A549 (cell line): ENCODE measurements at regions not wholly inside any gene's neighbourhood (a gene's known extent, or its start where the extent isn't known, plus 50 kb on each side); places are given as distances from the start of the nearest gene placed in this dataset.

ENCODE experiments used
- ATAC-seq, 2 experiments: fragments of 200-7000 bp in 1 of 2; fragments of >200 bp in 1 of 2; cut with Nextera tagmentation in 1 of 2; cut with Tn5 transposase in 1 of 2; 3 replicates each; pipeline versions ENCODE4 v1.8.0 to v1.9.1; 2018 to 2020; ENCODE audit warnings: mild to moderate bottlenecking in 1 of 2, moderate library complexity in 1 of 2
- CTCF ChIA-PET: fragments of 300-600 bp; sonication (Branson Sonifier 250); formaldehyde crosslinking; extraction: SDS; loops from one replicate; lab custom pipeline; 2021; ENCODE audit warnings: antibody characterized with exemption, inconsistent platforms; lab: Yijun Ruan, JAX
- POLR2A ChIA-PET: fragments of 350-600 bp; formaldehyde crosslinking; extraction: SDS; loops from one replicate; lab custom pipeline; 2021; ENCODE audit warnings: antibody characterized with exemption, inconsistent platforms; lab: Yijun Ruan, JAX
- DNase-seq, 2 experiments: peaks; one replicate each; pipeline versions ENCODE4 v3.0.0 to v3.0.0-alpha.2; 2011 to 2016; ENCODE audit warnings: low read depth in 1 of 2, low spot score in 1 of 2
- FAIRE-seq: peaks from 2 replicates; lab custom pipeline; 2011; peaks lifted over from hg19 to GRCh38; lab: Jason Lieb, UNC
- H3K27ac ChIP-seq, 2 experiments: fragments of >200 bp; sonication (Bioruptor Twin); formaldehyde crosslinking; 3 replicates each; pipeline ENCODE4 v1.5.1; 2016 to 2017
- H3K4me1 ChIP-seq: fragments of >200 bp; sonication (Bioruptor Twin); formaldehyde crosslinking; 3 replicates; pipeline ENCODE4 v1.6.1; 2016
- H3K4me2 ChIP-seq: fragments of >200 bp; sonication (Bioruptor Twin); formaldehyde crosslinking; 3 replicates; pipeline ENCODE4 v1.6.1; 2016
- H3K4me3 ChIP-seq: fragments of >200 bp; sonication (Bioruptor Twin); formaldehyde crosslinking; 3 replicates; pipeline ENCODE4 v1.5.1; 2016
- H3K9me3 ChIP-seq: fragments of >200 bp; sonication (Bioruptor Twin); formaldehyde crosslinking; 3 replicates; pipeline ENCODE4 v1.6.1; 2016
- BHLHE40 ChIP-seq: IDR thresholded peaks from 2 replicates; pipeline ENCODE4 v1.6.1; 2012; ENCODE audit warnings: low read depth, low read length, inconsistent platforms
- CBX2 ChIP-seq: fragments of 200-600 bp; sonication (generic); IDR thresholded peaks from 2 replicates; pipeline ENCODE4 v1.6.1; 2016; ENCODE audit warnings: low read depth, mild to moderate bottlenecking, borderline replicate concordance
- CEBPB ChIP-seq, 2 experiments: fragments of >200 bp in 1 of 2; sonication (Bioruptor Twin) in 1 of 2; formaldehyde crosslinking in 1 of 2; IDR thresholded peaks; 2 replicates each; pipeline ENCODE4 v1.6.1; 2012 to 2016
- EP300 ChIP-seq, 2 experiments: fragments of >200 bp; sonication (Bioruptor Twin); formaldehyde crosslinking; IDR thresholded peaks; 2 replicates in 1 of 2; 3 replicates in 1 of 2; pipeline ENCODE4 v1.6.1; 2016 to 2017
- ESRRA ChIP-seq: fragments of 150-350 bp; IDR thresholded peaks from 2 replicates; pipeline ENCODE4 v1.6.1; 2014; ENCODE audit warnings: mild to moderate bottlenecking, low read length, borderline replicate concordance
- FOSB ChIP-seq: fragments of 250-450 bp; sonication (Bioruptor Pico); IDR thresholded peaks from 2 replicates; pipeline ENCODE4 v1.5.0; 2020; ENCODE audit warnings: mild to moderate bottlenecking, moderate library complexity
- FOXS1 ChIP-seq: fragments of 250-450 bp; sonication (Bioruptor Pico); IDR thresholded peaks from 2 replicates; pipeline ENCODE4 v1.5.0; 2020; ENCODE audit warnings: mild to moderate bottlenecking, moderate library complexity
- HES2 ChIP-seq: fragments of >200 bp; sonication (Bioruptor Twin); formaldehyde crosslinking; IDR thresholded peaks from 2 replicates; pipeline ENCODE4 v1.6.1; 2016
- HEYL ChIP-seq: fragments of 250-450 bp; sonication (Bioruptor Pico); IDR thresholded peaks from 2 replicates; pipeline ENCODE4 v1.8.0; 2021; ENCODE audit warnings: mild to moderate bottlenecking, moderate library complexity
- HOXB5 ChIP-seq: fragments of 250-450 bp; sonication (Bioruptor Pico); IDR thresholded peaks from 2 replicates; pipeline ENCODE4 v1.5.0; 2020; ENCODE audit warnings: mild to moderate bottlenecking, moderate library complexity
- JUN ChIP-seq, 2 experiments: fragments of >200 bp; sonication (Bioruptor Twin); formaldehyde crosslinking; IDR thresholded peaks; 2 replicates in 1 of 2; 3 replicates in 1 of 2; pipeline ENCODE4 v1.6.1; 2016 to 2017
- JUNB ChIP-seq: fragments of >200 bp; sonication (Bioruptor Twin); formaldehyde crosslinking; IDR thresholded peaks from 2 replicates; pipeline ENCODE4 v1.6.1; 2016
- KDM1A ChIP-seq: fragments of 200-600 bp; sonication (generic); IDR thresholded peaks from 2 replicates; pipeline ENCODE4 v1.6.1; 2016; ENCODE audit warnings: low read depth, mild to moderate bottlenecking
- MYC ChIP-seq: IDR thresholded peaks from 2 replicates; pipeline ENCODE4 v1.6.1; 2012; ENCODE audit warnings: mild to moderate bottlenecking, inconsistent platforms, low read length, improper control_type of control experiment, borderline replicate concordance
- PBX3 ChIP-seq: IDR thresholded peaks from 2 replicates; pipeline ENCODE4 v1.6.1; 2012
- POLR2A ChIP-seq: IDR thresholded peaks from 2 replicates; pipeline ENCODE4 v1.6.1; 2012; ENCODE audit warnings: mild to moderate bottlenecking, low read length
- RAD21 ChIP-seq, 2 experiments: fragments of >200 bp in 1 of 2; sonication (Bioruptor Twin) in 1 of 2; formaldehyde crosslinking in 1 of 2; IDR thresholded peaks in 1 of 2; conservative IDR thresholded peaks in 1 of 2; 2 replicates in 1 of 2; 3 replicates in 1 of 2; pipeline ENCODE4 v1.6.1; 2012 to 2018; ENCODE audit warnings: inconsistent platforms in 1 of 2
- SMC3 ChIP-seq: fragments of >200 bp; sonication (Bioruptor Twin); formaldehyde crosslinking; IDR thresholded peaks from 3 replicates; pipeline ENCODE4 v1.6.1; 2018; ENCODE audit warnings: inconsistent platforms
- TFCP2L1 ChIP-seq: fragments of 250-450 bp; sonication (Bioruptor Pico); IDR thresholded peaks from 2 replicates; pipeline ENCODE4 v1.5.0; 2021; ENCODE audit warnings: mild to moderate bottlenecking
- TP53 ChIP-seq: fragments of 250-450 bp; sonication (Bioruptor Pico); IDR thresholded peaks from 2 replicates; pipeline ENCODE4 v1.5.0; 2021; ENCODE audit warnings: mild to moderate bottlenecking, moderate library complexity
- ZFP36 ChIP-seq: fragments of 450-650 bp; IDR thresholded peaks from 2 replicates; pipeline ENCODE4 v1.6.1; 2014; ENCODE audit warnings: borderline replicate concordance; ENCODE audit not compliant: partially characterized antibody
- ZNF302 ChIP-seq: fragments of 250-450 bp; sonication (Bioruptor Pico); IDR thresholded peaks from 2 replicates; pipeline ENCODE4 v1.9.0; 2021; ENCODE audit warnings: inconsistent platforms, mild to moderate bottlenecking, moderate library complexity
- ZSCAN20 ChIP-seq: fragments of 250-450 bp; sonication (Bioruptor Pico); IDR thresholded peaks from 2 replicates; pipeline ENCODE4 v1.8.0; 2022; ENCODE audit warnings: mild to moderate bottlenecking, moderate library complexity
- WGBS: methylation state at CpG from one replicate; pipeline ENCODE4 v1.1.6; 2017; ENCODE audit errors: missing lambda C conversion rate; 5-methylcytosine and 5-hydroxymethylcytosine counted together
- TF ChIP-seq, protein P1 (sequence below): fragments of 200-600 bp; sonication (generic); IDR thresholded peaks from 2 replicates; pipeline ENCODE4 v1.6.1; 2016; ENCODE audit warnings: antibody characterized with exemption, mild to moderate bottlenecking, moderate library complexity

- POLR2A ChIA-PET = no interaction called here
- FAIRE-seq (no peak), DNase-seq (no peak), ATAC-seq (no peak)
- H3K27ac ChIP-seq = no peak overlapping the region
- no peaks in the 10 kb centered on the region for H3K9me3 ChIP-seq
- 18% methylated on average over 3 of the region's 3 CpGs for WGBS
- no peak overlapping the region for H3K4me2 ChIP-seq
- CTCF ChIA-PET = no interaction called here
- H3K4me3 ChIP-seq = no peak overlapping the region
- TF ChIP-seq HES2 (no peak), PBX3 (no peak)
- H3K4me1 ChIP-seq = no peaks in the 10 kb centered on the region
These were observed 121.3 kb downstream of the MBL2 start for GRCh38 chr10:52651293-52651692.

DNA sequence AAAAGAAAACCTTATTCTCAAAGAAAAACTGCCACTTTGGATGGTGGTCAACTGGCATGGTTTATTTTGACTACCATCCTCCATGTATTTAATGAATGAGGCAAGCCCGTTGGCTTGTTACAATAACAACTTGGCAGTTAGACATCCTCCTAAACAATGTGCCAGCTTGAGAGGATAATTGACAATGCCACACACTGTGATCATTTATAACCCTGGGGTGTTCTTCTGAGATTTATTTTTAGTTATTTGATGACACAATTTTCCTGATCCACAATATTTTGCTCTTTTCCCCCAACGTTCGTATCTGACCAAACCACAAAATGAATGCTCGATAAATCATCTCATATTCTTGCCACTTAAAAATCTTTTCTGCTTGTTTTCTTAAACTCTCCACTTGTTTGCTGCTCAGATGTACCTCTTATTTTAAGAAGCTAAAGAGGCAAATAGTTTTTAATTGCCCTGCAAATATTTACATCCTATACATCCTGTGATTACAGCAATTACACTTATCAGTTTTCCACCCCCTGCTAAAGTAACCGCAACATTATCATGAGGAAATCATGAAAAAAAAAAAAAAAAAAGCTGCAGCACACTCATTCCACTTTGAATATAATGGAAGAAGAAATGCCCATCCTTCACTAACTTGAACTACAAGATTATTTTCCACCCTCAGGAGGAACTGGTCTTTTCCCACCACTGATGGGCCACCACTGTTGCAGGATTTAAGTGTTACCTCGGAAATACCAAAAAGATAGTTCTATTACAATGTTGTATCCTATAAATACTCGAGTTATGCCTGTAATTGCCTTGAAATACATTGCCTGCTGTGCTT lies 119.9 kb downstream of the MBL2 start:
- WGBS = 52% methylated on average over 7 of the region's 7 CpGs
- no peak for DNase-seq

DNA sequence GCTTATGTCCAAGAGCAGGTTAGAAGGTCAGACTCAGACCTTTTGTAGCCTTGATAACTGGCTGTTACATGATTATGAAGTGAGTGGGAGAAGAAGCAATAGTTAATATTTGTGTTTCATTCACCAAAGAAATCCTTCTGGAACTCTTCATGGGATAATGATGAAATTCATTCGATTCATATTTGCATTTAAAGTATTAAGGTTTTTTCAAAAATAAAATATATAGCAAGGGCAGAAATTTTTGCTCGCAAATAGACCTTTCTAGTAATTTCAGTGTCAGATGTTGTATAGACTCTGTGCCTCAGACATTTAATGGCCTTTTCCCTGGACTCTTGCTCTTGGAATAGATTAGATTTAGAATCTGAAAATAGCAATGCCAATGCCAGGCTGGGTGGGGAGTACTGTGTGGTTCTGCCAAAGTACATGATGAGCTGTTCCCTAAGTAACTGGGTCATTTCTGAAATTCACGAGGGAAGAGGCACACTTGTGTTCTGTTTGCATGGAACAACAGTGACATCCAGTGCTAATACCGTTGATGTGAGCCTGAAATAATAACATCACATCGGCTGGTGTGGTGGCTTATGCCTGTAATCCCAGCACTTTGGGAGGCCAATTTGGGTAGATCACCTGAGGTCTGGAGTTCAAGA lies 119.2 kb downstream of the MBL2 start:
- POLR2A ChIA-PET = no interaction called here
- Histone ChIP-seq H3K27ac (no peak overlapping the region), H3K4me2 (no peak overlapping the region), H3K9me3 (no peaks in the 10 kb centered on the region), H3K4me1 (no peaks in the 10 kb centered on the region), H3K4me3 (no peak overlapping the region)
- CTCF ChIA-PET = interaction anchor here (0.6 to 2.4 kb wide), 3 partner anchors 8 to 252 kb away, joined by 3 to 9 read pairs (median 5); no protein-coding TSS in a partner anchor
- FAIRE-seq (no peak), DNase-seq (peak in 1 of 2 experiments; percentile 10), ATAC-seq (no peak)
- WGBS = 46% methylated on average over 5 of the region's 5 CpGs
- TF ChIP-seq TP53 (no peak), HEYL (no peak), RAD21 (conservative IDR thresholded peaks at IDR 0.05 in 1 of 2, IDR thresholded peaks at IDR 0.05 in 1 of 2) (peak; percentile 24 to 33; a peak in 2 of 5 replicates), SMC3 (no peak)

More for the DNA sequence above, 119.9 kb downstream of the MBL2 start:
- POLR2A ChIA-PET = no interaction called here
- Histone ChIP-seq H3K27ac (no peak overlapping the region), H3K4me3 (no peak overlapping the region), H3K9me3 (no peaks in the 10 kb centered on the region), H3K4me1 (no peaks in the 10 kb centered on the region)
- ATAC-seq (no peak), FAIRE-seq (no peak)
- CTCF ChIA-PET = interaction anchor here (0.6 to 2.4 kb wide), 3 partner anchors 8 to 251 kb away, joined by 3 to 9 read pairs (median 5); no protein-coding TSS in a partner anchor
- no peak for TF ChIP-seq ZFP36
- no peak for TF ChIP-seq FOXS1 (CRISPR knock-in tag)
- no peak for TF ChIP-seq CEBPB (IDR thresholded peaks at IDR 0.05)
- no peak for TF ChIP-seq JUNB
- TF ChIP-seq KDM1A = no peak
- no peak for TF ChIP-seq JUN (IDR thresholded peaks at IDR 0.05)
- TF ChIP-seq HEYL = no peak
- no peak for TF ChIP-seq HOXB5 (CRISPR knock-in tag)
- no peak for TF ChIP-seq ZSCAN20 (CRISPR knock-in tag)
- TF ChIP-seq POLR2A = no peak
- no peak for TF ChIP-seq EP300 (IDR thresholded peaks at IDR 0.05)
- TF ChIP-seq, all 56 proteins: peak for 0
- no peak overlapping the region for H3K4me2 ChIP-seq

DNA sequence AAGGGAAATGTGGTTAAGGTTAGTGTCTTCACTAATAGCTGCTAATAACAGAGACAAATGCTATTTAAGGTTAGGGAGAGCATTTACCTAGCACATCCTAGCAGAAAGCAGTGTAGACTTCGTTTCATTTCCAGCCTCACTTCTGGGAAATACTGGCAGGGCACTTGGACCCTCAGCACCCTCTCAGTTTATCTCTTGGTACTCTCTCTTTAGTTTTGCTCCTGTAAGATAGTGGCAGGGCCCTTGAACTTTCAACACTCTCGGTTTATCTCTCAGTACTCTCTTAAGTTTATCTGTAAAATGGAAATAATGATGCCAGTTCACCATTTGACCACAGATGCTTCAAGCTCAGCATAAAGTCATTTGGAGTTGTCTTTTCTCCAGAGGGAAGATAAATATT lies 118.4 kb downstream of the MBL2 start:
- DNase-seq = no peak
- CTCF ChIA-PET = interaction anchor here (1.4 to 2.4 kb wide), 2 partner anchors 9 to 126 kb away, joined by 5 to 9 read pairs; no protein-coding TSS in a partner anchor
- H3K9me3 ChIP-seq = no peaks in the 10 kb centered on the region
- WGBS = 15% methylated on average over 2 of the region's 2 CpGs
- POLR2A ChIA-PET = no interaction called here
- no peak for FAIRE-seq
- H3K4me3 ChIP-seq = no peak overlapping the region
- H3K4me2 ChIP-seq = no peak overlapping the region
- no peak overlapping the region for H3K27ac ChIP-seq
- no peak for ATAC-seq
- H3K4me1 ChIP-seq = no peaks in the 10 kb centered on the region
- no peak for TF ChIP-seq PBX3
- TF ChIP-seq HEYL = no peak
- TF ChIP-seq BHLHE40 = no peak
- TF ChIP-seq ZNF302 (CRISPR knock-in tag) = no peak
- no peak for TF ChIP-seq ESRRA
- TF ChIP-seq MYC = no peak
- no peak for TF ChIP-seq FOSB (CRISPR knock-in tag)
- no peak for TF ChIP-seq CBX2
- TF ChIP-seq, protein P1, sequence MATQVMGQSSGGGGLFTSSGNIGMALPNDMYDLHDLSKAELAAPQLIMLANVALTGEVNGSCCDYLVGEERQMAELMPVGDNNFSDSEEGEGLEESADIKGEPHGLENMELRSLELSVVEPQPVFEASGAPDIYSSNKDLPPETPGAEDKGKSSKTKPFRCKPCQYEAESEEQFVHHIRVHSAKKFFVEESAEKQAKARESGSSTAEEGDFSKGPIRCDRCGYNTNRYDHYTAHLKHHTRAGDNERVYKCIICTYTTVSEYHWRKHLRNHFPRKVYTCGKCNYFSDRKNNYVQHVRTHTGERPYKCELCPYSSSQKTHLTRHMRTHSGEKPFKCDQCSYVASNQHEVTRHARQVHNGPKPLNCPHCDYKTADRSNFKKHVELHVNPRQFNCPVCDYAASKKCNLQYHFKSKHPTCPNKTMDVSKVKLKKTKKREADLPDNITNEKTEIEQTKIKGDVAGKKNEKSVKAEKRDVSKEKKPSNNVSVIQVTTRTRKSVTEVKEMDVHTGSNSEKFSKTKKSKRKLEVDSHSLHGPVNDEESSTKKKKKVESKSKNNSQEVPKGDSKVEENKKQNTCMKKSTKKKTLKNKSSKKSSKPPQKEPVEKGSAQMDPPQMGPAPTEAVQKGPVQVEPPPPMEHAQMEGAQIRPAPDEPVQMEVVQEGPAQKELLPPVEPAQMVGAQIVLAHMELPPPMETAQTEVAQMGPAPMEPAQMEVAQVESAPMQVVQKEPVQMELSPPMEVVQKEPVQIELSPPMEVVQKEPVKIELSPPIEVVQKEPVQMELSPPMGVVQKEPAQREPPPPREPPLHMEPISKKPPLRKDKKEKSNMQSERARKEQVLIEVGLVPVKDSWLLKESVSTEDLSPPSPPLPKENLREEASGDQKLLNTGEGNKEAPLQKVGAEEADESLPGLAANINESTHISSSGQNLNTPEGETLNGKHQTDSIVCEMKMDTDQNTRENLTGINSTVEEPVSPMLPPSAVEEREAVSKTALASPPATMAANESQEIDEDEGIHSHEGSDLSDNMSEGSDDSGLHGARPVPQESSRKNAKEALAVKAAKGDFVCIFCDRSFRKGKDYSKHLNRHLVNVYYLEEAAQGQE = no peak
- no peak for TF ChIP-seq TFCP2L1 (CRISPR knock-in tag)
